ENCODE measurements at regions not wholly inside any gene's neighbourhood (a gene's known extent, or its start where the extent isn't known, plus 50 kb on each side); places are given as distances from the start of the nearest gene placed in this dataset.

DNA sequence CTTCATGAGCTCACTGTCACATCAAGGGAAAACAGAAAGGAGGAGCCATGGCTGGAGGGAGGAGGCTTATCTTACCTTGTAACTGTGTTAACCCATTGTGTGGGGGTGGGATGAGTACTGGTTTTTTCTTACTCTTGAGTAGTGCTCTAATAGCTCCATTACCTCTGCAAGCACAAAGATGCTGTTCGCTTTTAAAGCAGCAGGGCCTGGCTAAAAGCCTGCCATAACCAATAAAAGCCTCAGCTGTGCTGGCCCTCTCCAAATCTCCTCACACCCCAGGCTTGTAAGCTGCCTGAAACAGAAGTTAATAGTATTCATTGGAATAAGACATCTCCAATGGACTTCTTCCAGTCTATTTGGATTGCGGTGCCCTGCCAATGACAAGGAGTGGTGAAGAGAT, 544.1 kb downstream of the TUSC7 start:
- no peaks in the 10 kb centered on the region for H3K36me3 ChIP-seq (ENCODE audit: insufficient read depth)
- no peaks in the 10 kb centered on the region; the same call in 1 of the 2 replicates for H3K4me1 ChIP-seq (ENCODE audit: insufficient read depth)
- DNase-seq (ENCODE audit: low spot score) (no peak), ATAC-seq (no peak)
- no peaks in the 10 kb centered on the region for H4K20me1 ChIP-seq (replicated peaks; ENCODE audit: insufficient read depth)
- no peaks in the 10 kb centered on the region for H3F3A ChIP-seq (replicated peaks; ENCODE audit: low read depth)
- H3K9me3 Mint-ChIP-seq: no peaks in the 10 kb centered on the region
- peaks cover 2% of the 10 kb centered on the region for H3K27me3 Mint-ChIP-seq (ENCODE audit: insufficient read depth, low read depth, poor library complexity)
- no peaks in the 10 kb centered on the region for H3K27me3 ChIP-seq (ENCODE audit: insufficient read depth)
- H2AFZ ChIP-seq: no peak overlapping the region
- H3K4me1 Mint-ChIP-seq: peaks cover 2% of the 10 kb centered on the region; the same call in 1 of the 3 replicates
- H3K4me3 Mint-ChIP-seq: no peak overlapping the region
- H3K4me2 ChIP-seq: no peak overlapping the region
- no peaks in the 10 kb centered on the region for H3K79me2 ChIP-seq (replicated peaks; ENCODE audit: insufficient read depth)
- H3K27ac ChIP-seq (ENCODE audit: low read depth): no peak overlapping the region
- no peak overlapping the region for H3K27ac Mint-ChIP-seq
- no peak overlapping the region for H3K4me3 ChIP-seq
- H3K9me2 ChIP-seq (ENCODE audit: insufficient read depth): no peaks in the 10 kb centered on the region
- no peaks in the 10 kb centered on the region for H3K36me3 Mint-ChIP-seq (ENCODE audit: low read depth)
- TF ChIP-seq CREB1 (CRISPR knock-in tag; IDR thresholded peaks at IDR 0.05; ENCODE audit: low read depth) (no peak), EZH2phosphoT487 (IDR thresholded peaks at IDR 0.05; ENCODE audit: unreplicated experiment) (no peak), ZNF114 (CRISPR knock-in tag; IDR thresholded peaks at IDR 0.05) (no peak), NANOG (IDR thresholded peaks at IDR 0.05; ENCODE audit: borderline replicate concordance) (no peak)
- TF ChIP-seq, protein P1, sequence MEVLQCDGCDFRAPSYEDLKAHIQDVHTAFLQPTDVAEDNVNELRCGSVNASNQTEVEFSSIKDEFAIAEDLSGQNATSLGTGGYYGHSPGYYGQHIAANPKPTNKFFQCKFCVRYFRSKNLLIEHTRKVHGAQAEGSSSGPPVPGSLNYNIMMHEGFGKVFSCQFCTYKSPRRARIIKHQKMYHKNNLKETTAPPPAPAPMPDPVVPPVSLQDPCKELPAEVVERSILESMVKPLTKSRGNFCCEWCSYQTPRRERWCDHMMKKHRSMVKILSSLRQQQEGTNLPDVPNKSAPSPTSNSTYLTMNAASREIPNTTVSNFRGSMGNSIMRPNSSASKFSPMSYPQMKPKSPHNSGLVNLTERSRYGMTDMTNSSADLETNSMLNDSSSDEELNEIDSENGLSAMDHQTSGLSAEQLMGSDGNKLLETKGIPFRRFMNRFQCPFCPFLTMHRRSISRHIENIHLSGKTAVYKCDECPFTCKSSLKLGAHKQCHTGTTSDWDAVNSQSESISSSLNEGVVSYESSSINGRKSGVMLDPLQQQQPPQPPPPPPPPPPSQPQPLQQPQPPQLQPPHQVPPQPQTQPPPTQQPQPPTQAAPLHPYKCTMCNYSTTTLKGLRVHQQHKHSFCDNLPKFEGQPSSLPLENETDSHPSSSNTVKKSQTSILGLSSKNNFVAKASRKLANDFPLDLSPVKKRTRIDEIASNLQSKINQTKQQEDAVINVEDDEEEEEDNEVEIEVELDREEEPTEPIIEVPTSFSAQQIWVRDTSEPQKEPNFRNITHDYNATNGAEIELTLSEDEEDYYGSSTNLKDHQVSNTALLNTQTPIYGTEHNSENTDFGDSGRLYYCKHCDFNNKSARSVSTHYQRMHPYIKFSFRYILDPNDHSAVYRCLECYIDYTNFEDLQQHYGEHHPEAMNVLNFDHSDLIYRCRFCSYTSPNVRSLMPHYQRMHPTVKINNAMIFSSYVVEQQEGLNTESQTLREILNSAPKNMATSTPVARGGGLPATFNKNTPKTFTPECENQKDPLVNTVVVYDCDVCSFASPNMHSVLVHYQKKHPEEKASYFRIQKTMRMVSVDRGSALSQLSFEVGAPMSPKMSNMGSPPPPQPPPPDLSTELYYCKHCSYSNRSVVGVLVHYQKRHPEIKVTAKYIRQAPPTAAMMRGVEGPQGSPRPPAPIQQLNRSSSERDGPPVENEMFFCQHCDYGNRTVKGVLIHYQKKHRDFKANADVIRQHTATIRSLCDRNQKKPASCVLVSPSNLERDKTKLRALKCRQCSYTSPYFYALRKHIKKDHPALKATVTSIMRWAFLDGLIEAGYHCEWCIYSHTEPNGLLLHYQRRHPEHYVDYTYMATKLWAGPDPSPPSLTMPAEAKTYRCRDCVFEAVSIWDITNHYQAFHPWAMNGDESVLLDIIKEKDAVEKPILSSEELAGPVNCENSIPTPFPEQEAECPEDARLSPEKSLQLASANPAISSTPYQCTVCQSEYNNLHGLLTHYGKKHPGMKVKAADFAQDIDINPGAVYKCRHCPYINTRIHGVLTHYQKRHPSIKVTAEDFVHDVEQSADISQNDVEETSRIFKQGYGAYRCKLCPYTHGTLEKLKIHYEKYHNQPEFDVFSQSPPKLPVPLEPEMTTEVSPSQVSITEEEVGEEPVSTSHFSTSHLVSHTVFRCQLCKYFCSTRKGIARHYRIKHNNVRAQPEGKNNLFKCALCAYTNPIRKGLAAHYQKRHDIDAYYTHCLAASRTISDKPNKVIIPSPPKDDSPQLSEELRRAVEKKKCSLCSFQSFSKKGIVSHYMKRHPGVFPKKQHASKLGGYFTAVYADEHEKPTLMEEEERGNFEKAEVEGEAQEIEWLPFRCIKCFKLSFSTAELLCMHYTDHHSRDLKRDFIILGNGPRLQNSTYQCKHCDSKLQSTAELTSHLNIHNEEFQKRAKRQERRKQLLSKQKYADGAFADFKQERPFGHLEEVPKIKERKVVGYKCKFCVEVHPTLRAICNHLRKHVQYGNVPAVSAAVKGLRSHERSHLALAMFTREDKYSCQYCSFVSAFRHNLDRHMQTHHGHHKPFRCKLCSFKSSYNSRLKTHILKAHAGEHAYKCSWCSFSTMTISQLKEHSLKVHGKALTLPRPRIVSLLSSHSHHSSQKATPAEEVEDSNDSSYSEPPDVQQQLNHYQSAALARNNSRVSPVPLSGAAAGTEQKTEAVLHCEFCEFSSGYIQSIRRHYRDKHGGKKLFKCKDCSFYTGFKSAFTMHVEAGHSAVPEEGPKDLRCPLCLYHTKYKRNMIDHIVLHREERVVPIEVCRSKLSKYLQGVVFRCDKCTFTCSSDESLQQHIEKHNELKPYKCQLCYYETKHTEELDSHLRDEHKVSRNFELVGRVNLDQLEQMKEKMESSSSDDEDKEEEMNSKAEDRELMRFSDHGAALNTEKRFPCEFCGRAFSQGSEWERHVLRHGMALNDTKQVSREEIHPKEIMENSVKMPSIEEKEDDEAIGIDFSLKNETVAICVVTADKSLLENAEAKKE (CRISPR knock-in tag; IDR thresholded peaks at IDR 0.05): no peak

DNA sequence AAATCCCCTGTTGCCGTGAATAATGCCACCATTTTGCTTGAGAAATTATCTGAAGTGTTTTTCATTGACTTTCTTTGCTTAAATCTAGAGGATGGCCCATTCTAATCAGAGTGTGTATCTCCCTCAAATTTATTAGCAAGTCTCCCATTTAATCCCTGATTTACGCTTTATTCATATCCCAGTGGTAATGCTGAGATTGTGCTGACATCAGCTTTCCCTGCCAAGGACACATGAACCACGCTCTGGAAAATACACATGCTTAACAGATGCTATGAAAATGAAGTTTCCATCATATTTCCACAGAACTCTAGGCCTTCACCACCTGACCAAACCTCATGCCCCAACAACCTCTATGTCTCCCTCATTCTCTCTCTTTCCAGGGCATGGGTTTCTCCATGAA, 545.4 kb downstream of the TUSC7 start:
- Mint-ChIP-seq H3K4me3 (no peak overlapping the region), H3K27ac (no peak overlapping the region), H3K4me1 (peaks cover 2% of the 10 kb centered on the region; the same call in 1 of the 3 replicates), H3K9me3 (no peaks in the 10 kb centered on the region), H3K36me3 (ENCODE audit: low read depth) (no peaks in the 10 kb centered on the region), H3K27me3 (ENCODE audit: insufficient read depth, low read depth, poor library complexity) (peaks cover 2% of the 10 kb centered on the region)
- H4K20me1 ChIP-seq (replicated peaks; ENCODE audit: insufficient read depth): no peaks in the 10 kb centered on the region
- no peak overlapping the region for H3K4me3 ChIP-seq
- H3F3A ChIP-seq (replicated peaks; ENCODE audit: low read depth): no peaks in the 10 kb centered on the region
- H2AFZ ChIP-seq: no peak overlapping the region
- no peaks in the 10 kb centered on the region for H3K4me1 ChIP-seq (ENCODE audit: insufficient read depth)
- DNase-seq (ENCODE audit: low spot score) (no peak), ATAC-seq (no peak)
- H3K79me2 ChIP-seq (replicated peaks; ENCODE audit: insufficient read depth): no peaks in the 10 kb centered on the region
- H3K27ac ChIP-seq (ENCODE audit: low read depth): no peak overlapping the region
- no peak overlapping the region for H3K4me2 ChIP-seq
- H3K27me3 ChIP-seq (ENCODE audit: insufficient read depth): no peaks in the 10 kb centered on the region
- no peaks in the 10 kb centered on the region for H3K36me3 ChIP-seq (ENCODE audit: insufficient read depth)
- H3K9me2 ChIP-seq (ENCODE audit: insufficient read depth): no peaks in the 10 kb centered on the region
- TF ChIP-seq, protein P2, sequence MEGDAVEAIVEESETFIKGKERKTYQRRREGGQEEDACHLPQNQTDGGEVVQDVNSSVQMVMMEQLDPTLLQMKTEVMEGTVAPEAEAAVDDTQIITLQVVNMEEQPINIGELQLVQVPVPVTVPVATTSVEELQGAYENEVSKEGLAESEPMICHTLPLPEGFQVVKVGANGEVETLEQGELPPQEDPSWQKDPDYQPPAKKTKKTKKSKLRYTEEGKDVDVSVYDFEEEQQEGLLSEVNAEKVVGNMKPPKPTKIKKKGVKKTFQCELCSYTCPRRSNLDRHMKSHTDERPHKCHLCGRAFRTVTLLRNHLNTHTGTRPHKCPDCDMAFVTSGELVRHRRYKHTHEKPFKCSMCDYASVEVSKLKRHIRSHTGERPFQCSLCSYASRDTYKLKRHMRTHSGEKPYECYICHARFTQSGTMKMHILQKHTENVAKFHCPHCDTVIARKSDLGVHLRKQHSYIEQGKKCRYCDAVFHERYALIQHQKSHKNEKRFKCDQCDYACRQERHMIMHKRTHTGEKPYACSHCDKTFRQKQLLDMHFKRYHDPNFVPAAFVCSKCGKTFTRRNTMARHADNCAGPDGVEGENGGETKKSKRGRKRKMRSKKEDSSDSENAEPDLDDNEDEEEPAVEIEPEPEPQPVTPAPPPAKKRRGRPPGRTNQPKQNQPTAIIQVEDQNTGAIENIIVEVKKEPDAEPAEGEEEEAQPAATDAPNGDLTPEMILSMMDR (conservative IDR thresholded peaks at IDR 0.05; ENCODE audit: low read depth in 2 of 2): no peak
- TF ChIP-seq CREB1 (CRISPR knock-in tag; IDR thresholded peaks at IDR 0.05; ENCODE audit: low read depth): no peak
- no peak for TF ChIP-seq STAT1 (IDR thresholded peaks at IDR 0.05; ENCODE audit: unreplicated experiment)
- TF ChIP-seq EZH2 (IDR thresholded peaks at IDR 0.05; ENCODE audit: low read depth, unreplicated experiment): no peak
- TF ChIP-seq ZNF114 (CRISPR knock-in tag; IDR thresholded peaks at IDR 0.05): no peak
- TF ChIP-seq NANOG (IDR thresholded peaks at IDR 0.05; ENCODE audit: borderline replicate concordance): no peak
- TF ChIP-seq, protein P3, sequence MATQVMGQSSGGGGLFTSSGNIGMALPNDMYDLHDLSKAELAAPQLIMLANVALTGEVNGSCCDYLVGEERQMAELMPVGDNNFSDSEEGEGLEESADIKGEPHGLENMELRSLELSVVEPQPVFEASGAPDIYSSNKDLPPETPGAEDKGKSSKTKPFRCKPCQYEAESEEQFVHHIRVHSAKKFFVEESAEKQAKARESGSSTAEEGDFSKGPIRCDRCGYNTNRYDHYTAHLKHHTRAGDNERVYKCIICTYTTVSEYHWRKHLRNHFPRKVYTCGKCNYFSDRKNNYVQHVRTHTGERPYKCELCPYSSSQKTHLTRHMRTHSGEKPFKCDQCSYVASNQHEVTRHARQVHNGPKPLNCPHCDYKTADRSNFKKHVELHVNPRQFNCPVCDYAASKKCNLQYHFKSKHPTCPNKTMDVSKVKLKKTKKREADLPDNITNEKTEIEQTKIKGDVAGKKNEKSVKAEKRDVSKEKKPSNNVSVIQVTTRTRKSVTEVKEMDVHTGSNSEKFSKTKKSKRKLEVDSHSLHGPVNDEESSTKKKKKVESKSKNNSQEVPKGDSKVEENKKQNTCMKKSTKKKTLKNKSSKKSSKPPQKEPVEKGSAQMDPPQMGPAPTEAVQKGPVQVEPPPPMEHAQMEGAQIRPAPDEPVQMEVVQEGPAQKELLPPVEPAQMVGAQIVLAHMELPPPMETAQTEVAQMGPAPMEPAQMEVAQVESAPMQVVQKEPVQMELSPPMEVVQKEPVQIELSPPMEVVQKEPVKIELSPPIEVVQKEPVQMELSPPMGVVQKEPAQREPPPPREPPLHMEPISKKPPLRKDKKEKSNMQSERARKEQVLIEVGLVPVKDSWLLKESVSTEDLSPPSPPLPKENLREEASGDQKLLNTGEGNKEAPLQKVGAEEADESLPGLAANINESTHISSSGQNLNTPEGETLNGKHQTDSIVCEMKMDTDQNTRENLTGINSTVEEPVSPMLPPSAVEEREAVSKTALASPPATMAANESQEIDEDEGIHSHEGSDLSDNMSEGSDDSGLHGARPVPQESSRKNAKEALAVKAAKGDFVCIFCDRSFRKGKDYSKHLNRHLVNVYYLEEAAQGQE (IDR thresholded peaks at IDR 0.05; ENCODE audit: unreplicated experiment): no peak

Data from GM23338 (cell line).